Psoas muscle (tissue), 7 donors: ENCODE measurements at regions not wholly inside any gene's neighbourhood (a gene's known extent, or its start where the extent isn't known, plus 50 kb on each side); places are given as distances from the start of the nearest gene placed in this dataset.

ENCODE experiments used
- ATAC-seq, 4 donors: fragments of 200-7000 bp; cut with Tn5 transposase; one replicate each; pipeline ENCODE4 v1.9.1; 2020; ENCODE audit warnings: moderate library complexity in 3 of 4, mild to moderate bottlenecking in 2 of 4
- DNase-seq, 2 donors: peaks; one replicate each; pipeline ENCODE4 v3.0.0-alpha.2; 2020
- H3K27ac ChIP-seq: fragments of 200-600 bp; one replicate; pipeline ENCODE4 v1.8.0; 2022
- H3K27me3 ChIP-seq, 3 donors: fragments of 200-600 bp in 1 of 3; one replicate each; pipeline versions ENCODE4 v1.6.1 to v1.8.0; 2013 to 2022; ENCODE audit warnings: low read length in 2 of 3, mild to moderate bottlenecking in 2 of 3, moderate library complexity in 1 of 3; ENCODE audit not compliant: insufficient read depth in 3 of 3
- H3K36me3 ChIP-seq, 2 donors: fragments of 200-600 bp in 1 of 2; one replicate each; pipeline versions ENCODE4 v1.6.1 to v1.8.0; 2013 to 2022; ENCODE audit warnings: low read depth in 1 of 2, mild to moderate bottlenecking in 1 of 2, moderate library complexity in 1 of 2; ENCODE audit not compliant: insufficient read depth in 1 of 2
- H3K4me1 ChIP-seq: fragments of 200-600 bp; one replicate; pipeline ENCODE4 v1.8.0; 2022
- H3K4me3 ChIP-seq: fragments of 200-600 bp; one replicate; pipeline ENCODE4 v1.8.0; 2022; ENCODE audit warnings: mild to moderate bottlenecking
- H3K9me3 ChIP-seq: fragments of 200-600 bp; one replicate; pipeline ENCODE4 v1.8.0; 2022
- WGBS, 3 donors: extraction: QIAGEN DNeasy Blood & Tissue Kit; methylation state at CpG; one replicate each; pipeline versions ENCODE4 v1.1.6 to v1.1.7; 2013; 5-methylcytosine and 5-hydroxymethylcytosine counted together
- intact Hi-C, 2 donors: fragments of 100-400 bp; cut with DNase I; formaldehyde crosslinking; loops; one replicate each; pipeline versions ENCODE4 v1.11.0 to v1.14.2; 2022
- TF ChIP-seq, protein P1 (sequence below): fragments of 200-600 bp; IDR thresholded peaks from one replicate; pipeline ENCODE4 v1.8.0; 2022; ENCODE audit warnings: antibody characterized with exemption
- donor health status: healthy with polysubstance abuse.
- donor health status: DM: no; HTN: no; CAD: no; lungs with moderate emphysema.
- donor health status: Bipolar disorder and iron deficiency.
- donor health status: healthy.
- donor health status: DM: yes; HTN: yes; CAD: no.
- donor health status: DM: no; HTN: no; CAD: no.
- donor health status: DM: yes; HTN: yes; CAD: no.

DNA sequence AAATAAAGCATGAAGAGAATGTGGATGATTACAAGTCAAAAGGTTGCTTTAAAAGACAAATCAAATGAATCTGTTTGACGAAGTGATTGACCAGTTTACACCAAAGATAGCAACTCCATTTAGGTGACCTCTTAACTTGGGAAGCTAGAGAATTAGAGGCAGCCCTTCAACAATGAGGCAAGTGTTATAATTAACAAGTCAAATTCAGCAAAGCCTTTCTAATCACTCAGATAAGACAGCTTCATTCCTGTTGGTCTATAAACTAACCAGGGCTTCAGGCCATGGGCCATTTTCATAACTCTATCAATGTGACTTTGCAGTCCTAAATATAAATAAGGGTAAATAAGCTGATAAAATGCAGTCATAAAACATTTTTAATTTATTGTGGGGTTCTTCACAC lies 712.2 kb upstream of the SEMA6A start:
- ATAC-seq: no peak
- Histone ChIP-seq H3K4me1 (no peaks in the 10 kb centered on the region), H3K9me3 (no peaks in the 10 kb centered on the region), H3K36me3 (no peaks in the 10 kb centered on the region), H3K4me3 (no peak overlapping the region), H3K27ac (no peak overlapping the region), H3K27me3 (no peaks in the 10 kb centered on the region)
- intact Hi-C loops: no loop called here
- WGBS, 3 donors: 85 to 91% (median 88%) methylated on average over 1 of the region's 1 CpG
- no peak for DNase-seq
- TF ChIP-seq, protein P1, sequence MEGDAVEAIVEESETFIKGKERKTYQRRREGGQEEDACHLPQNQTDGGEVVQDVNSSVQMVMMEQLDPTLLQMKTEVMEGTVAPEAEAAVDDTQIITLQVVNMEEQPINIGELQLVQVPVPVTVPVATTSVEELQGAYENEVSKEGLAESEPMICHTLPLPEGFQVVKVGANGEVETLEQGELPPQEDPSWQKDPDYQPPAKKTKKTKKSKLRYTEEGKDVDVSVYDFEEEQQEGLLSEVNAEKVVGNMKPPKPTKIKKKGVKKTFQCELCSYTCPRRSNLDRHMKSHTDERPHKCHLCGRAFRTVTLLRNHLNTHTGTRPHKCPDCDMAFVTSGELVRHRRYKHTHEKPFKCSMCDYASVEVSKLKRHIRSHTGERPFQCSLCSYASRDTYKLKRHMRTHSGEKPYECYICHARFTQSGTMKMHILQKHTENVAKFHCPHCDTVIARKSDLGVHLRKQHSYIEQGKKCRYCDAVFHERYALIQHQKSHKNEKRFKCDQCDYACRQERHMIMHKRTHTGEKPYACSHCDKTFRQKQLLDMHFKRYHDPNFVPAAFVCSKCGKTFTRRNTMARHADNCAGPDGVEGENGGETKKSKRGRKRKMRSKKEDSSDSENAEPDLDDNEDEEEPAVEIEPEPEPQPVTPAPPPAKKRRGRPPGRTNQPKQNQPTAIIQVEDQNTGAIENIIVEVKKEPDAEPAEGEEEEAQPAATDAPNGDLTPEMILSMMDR: no peak

DNA sequence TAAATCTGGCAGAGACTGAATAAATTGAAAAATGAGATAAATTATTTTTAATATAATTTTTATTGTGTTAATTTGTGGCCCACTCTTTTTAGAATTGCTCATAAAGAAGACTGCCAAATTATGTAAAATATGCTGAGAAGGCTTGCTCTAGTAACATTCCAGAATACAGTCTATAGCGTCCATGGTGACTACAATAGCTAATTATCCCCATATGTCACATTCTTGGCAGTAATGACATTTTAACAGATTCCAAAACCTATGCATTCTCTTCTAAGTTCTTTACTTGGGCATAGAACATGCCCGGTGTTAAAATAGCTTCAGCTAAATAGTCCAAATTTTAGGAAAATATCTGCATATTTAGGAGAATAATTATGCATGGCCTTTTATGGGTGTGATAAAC lies 697.0 kb upstream of the SEMA6A start:
- H3K36me3 ChIP-seq: no peaks in the 10 kb centered on the region
- intact Hi-C loops: no loop called here
- no peak for ATAC-seq

DNA sequence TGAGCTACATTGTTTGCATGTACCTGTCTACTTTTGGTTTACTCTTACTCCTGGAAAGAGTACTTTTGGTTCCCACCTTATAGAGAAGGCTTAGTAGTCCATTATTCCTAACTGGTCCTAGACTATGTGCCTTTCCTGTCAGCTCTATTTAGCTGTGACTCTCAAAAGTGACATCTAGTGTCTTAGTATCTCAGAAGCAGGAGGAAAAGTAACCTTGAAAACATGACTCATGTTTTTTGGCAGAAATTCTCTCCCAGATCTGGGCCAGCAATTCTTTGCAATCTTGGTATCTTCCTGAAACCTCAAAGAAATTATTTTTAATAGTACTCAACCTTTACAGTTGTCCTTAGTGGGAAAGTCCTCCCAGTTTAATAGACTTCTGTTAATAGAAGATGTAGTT lies 691.7 kb upstream of the SEMA6A start:
- Histone ChIP-seq H3K27me3 (no peaks in the 10 kb centered on the region), H3K4me3 (no peak overlapping the region), H3K27ac (no peak overlapping the region), H3K4me1 (no peaks in the 10 kb centered on the region), H3K36me3 (no peaks in the 10 kb centered on the region), H3K9me3 (no peaks in the 10 kb centered on the region)
- no peak for ATAC-seq
- DNase-seq: no peak
- intact Hi-C loops: no loop called here
- TF ChIP-seq, protein P1: no peak

More for the DNA sequence above, 697.0 kb upstream of the SEMA6A start:
- TF ChIP-seq, protein P1: no peak
- no peak overlapping the region for H3K4me3 ChIP-seq
- 40 to 48% (median 41%) methylated on average over 2 of the region's 2 CpGs for WGBS, 3 donors
- H3K27ac ChIP-seq: no peak overlapping the region
- DNase-seq: no peak
- no peaks in the 10 kb centered on the region for H3K4me1 ChIP-seq
- H3K27me3 ChIP-seq: no peaks in the 10 kb centered on the region
- H3K9me3 ChIP-seq: no peaks in the 10 kb centered on the region

DNA sequence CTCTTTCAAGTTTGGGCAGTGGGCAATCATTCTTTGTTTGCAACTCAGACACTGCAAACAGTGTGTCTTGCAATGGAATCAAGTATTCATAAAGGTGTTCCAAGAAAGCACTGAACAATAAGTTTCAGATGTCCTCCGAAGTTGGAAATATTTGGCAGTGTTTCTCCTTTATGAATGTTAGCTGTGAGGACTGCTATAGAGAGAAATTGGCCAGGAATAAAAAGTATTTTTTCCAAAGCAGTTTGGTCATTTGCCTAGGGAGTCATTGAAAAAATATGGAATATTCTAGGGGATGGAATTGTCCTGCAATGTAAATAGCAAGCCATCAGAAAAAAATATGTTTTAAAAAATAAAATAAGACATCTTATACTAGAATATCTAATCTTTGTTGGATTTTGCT lies 688.6 kb upstream of the SEMA6A start:
- TF ChIP-seq, protein P1: no peak
- Histone ChIP-seq H3K36me3 (no peaks in the 10 kb centered on the region), H3K4me1 (no peaks in the 10 kb centered on the region), H3K4me3 (no peak overlapping the region), H3K27ac (no peak overlapping the region), H3K27me3 (no peaks in the 10 kb centered on the region), H3K9me3 (no peaks in the 10 kb centered on the region)
- no peak for DNase-seq
- WGBS, 3 donors: 7 to 22% (median 17%) methylated on average over 1 of the region's 1 CpG
- intact Hi-C loops: no loop called here
- no peak for ATAC-seq

DNA sequence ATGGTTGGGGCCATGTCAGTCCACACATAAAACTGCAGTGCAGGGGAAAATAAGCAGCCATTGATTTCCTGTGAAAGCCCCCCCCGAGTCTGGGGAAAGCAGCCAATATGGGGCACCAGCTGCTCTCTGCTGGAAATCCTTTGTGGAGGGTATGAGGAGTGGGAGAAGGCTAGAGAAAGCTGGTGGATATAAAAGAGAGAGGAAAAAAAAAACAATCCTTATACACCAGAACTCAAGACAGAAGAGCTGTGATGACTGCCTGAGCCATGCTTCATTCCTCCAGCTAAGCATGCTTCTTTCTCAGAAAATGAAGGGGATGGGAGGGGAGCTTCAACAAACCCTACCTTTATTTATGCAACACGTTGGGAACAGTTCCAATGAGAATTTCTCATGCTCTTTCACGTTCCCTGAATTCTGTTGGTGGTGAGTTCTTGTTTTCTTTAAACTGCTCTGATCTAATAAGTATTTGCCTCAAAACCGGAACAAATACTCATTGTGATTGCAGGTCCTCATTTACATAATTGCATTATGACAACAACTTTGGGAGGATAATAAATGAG lies 688.0 kb upstream of the SEMA6A start:
- TF ChIP-seq, protein P1: no peak
- Histone ChIP-seq H3K9me3 (no peaks in the 10 kb centered on the region), H3K27me3 (no peaks in the 10 kb centered on the region), H3K27ac (no peak overlapping the region), H3K4me1 (no peaks in the 10 kb centered on the region), H3K36me3 (no peaks in the 10 kb centered on the region), H3K4me3 (no peak overlapping the region)
- ATAC-seq (no peak), DNase-seq (no peak)
- WGBS, 3 donors: 39 to 45% (median 45%) methylated on average over 4 of the region's 4 CpGs
- intact Hi-C loops: no loop called here
